Astrocyte of the cerebellum (primary cell): ENCODE measurements at regions not wholly inside any gene's neighbourhood (a gene's known extent, or its start where the extent isn't known, plus 50 kb on each side); places are given as distances from the start of the nearest gene placed in this dataset.

ENCODE experiments used
- DNase-seq: peaks from one replicate; pipeline ENCODE4 v3.0.0-alpha.2; 2011; ENCODE audit warnings: low read depth
- H3K4me3 ChIP-seq: 2 replicates; pipeline ENCODE4 v1.5.1; 2011; ENCODE audit warnings: mild to moderate bottlenecking, low read depth, low read length, moderate library complexity
- CTCF ChIP-seq: IDR thresholded peaks from 2 replicates; pipeline ENCODE4 v1.5.1; 2012; ENCODE audit warnings: low read length, low read depth, moderate library complexity, mild to moderate bottlenecking; ENCODE audit errors: missing control alignments
- in situ Hi-C: cut with HindIII; loops from 2 replicates; pipeline ENCODE4 v1.10.0; 2017; ENCODE audit warnings: low sequenced_read_pairs

DNA sequence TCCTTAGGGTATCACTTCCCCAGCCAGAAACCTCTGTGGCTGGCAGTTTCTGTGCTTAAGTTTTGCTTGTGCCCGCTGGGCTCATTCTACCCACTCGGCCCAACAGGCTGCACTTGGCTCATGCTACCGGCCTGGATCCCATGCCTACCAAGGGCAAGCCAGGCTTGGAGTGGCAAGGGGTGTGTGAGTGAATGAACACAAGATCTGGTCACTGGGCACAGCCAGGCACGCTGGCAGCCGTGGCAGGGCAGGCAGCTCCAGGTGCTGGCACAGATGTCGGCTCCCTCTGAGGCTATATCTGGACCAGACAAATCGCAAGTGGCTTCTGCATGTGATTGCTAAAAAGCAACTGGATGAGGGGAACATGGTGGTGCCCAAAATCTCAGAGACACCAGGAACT is 740.5 kb upstream of the B3GALT2 start:
- TF ChIP-seq CTCF, result no peak
- H3K4me3 ChIP-seq, result no peak overlapping the region
- no peak for DNase-seq
- in situ Hi-C loops, result no loop called here

- DNase-seq, result no peak
- in situ Hi-C loops, result no loop called here
- TF ChIP-seq CTCF, result no peak
- H3K4me3 ChIP-seq, result no peak overlapping the region
Observed at GRCh38 chr1:193919827-193920226, 733.4 kb upstream of the B3GALT2 start.

DNA sequence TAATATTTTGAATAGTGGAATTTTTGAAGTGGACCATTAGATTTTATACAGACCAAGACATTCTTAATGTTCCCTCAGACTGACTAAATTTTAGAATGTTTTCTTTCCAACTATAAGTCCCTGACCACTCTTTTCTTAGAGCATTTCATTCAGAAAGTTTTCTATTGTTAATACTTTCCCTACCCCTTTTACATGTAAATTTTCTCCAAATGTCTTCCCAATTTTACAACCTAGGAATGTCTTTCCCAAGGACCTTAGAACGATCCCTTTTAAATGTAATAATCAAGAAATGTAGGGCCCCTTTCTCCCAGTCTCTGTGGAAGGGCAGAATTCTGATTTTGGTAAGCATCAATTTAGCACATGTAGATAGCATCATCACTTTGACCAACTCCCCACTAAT is 730.0 kb upstream of the B3GALT2 start:
- H3K4me3 ChIP-seq, result no peak overlapping the region
- no peak for DNase-seq
- no peak for TF ChIP-seq CTCF
- in situ Hi-C loops, result no loop called here

DNA sequence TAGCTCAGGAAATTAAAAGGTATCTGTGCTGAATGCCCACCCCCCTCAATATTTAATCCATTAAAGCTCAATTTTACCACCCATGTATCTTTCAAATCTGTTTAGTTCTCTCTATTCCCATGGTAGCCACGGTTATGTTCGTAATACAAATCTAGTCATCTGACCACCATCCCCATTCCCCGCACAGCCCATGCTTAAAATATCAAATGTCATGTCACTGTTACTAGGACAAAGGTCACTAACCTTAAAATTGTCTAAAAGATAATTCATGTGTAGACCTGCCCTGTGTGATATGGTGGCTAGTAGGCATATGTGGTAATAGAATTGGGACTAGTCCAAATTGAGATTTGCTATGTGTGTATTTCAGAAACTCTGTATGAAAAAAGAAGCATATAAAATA is 728.5 kb upstream of the B3GALT2 start:
- in situ Hi-C loops, result no loop called here

DNA sequence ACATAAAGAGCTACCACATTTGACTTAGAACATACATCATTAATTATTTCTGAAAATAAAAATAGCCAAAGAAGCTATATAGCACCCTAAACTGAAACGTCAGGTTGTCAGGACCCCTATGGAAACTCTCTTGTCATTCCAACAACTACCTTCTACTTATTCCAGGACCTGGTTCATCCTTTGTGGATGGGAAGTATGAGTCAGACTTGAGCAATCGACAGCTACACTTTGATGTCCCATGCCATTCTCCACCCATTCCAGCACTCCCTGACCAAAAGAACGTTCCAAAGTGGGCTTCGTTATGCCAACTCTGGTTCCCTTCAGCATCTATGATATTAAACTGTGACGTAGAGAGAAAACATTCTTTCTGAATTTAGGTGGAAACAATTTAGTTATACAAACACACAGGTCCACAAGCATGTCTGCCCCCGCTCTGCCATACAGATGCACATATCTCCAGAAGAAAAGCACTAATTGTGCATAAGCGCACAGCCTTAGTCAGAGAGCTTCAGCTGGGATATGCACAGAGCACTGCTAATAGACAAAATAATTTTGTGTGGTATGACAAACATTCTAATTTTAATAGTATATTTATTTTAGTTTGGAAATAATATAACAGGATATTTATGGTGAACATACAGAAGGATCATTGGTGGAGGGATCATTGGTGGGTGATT is 723.1 kb upstream of the B3GALT2 start:
- in situ Hi-C loops, result no loop called here
- no peak overlapping the region for H3K4me3 ChIP-seq
- no peak for TF ChIP-seq CTCF
- DNase-seq, result no peak

More for the DNA sequence above, 728.5 kb upstream of the B3GALT2 start:
- TF ChIP-seq CTCF, result no peak
- DNase-seq, result no peak
- no peak overlapping the region for H3K4me3 ChIP-seq

- no peak for DNase-seq
- in situ Hi-C loops, result no loop called here
- H3K4me3 ChIP-seq, result no peak overlapping the region
- TF ChIP-seq CTCF, result no peak
Observed at GRCh38 chr1:193905288-193906085, 719.1 kb upstream of the B3GALT2 start.
